Body of pancreas (tissue), 4 donors: ENCODE measurements at regions not wholly inside any gene's neighbourhood (a gene's known extent, or its start where the extent isn't known, plus 50 kb on each side); places are given as distances from the start of the nearest gene placed in this dataset.

Experiments
- POLR2A ChIP-seq, 3 donors: fragments of 450-650 bp; IDR thresholded peaks; one replicate each; pipeline ENCODE4 v1.6.1; 2016; ENCODE audit warnings: antibody characterized with exemption in 3 of 3, mild to moderate bottlenecking in 2 of 3
- TF ChIP-seq, protein P1 (sequence below), 7 experiments: fragments of 450-650 bp in 4 of 7; fragments of 200-600 bp in 3 of 7; sonication (generic) in 3 of 7; IDR thresholded peaks; one replicate each; pipeline ENCODE4 v1.5.1; 2016 to 2019; ENCODE audit warnings: antibody characterized with exemption in 7 of 7

DNA sequence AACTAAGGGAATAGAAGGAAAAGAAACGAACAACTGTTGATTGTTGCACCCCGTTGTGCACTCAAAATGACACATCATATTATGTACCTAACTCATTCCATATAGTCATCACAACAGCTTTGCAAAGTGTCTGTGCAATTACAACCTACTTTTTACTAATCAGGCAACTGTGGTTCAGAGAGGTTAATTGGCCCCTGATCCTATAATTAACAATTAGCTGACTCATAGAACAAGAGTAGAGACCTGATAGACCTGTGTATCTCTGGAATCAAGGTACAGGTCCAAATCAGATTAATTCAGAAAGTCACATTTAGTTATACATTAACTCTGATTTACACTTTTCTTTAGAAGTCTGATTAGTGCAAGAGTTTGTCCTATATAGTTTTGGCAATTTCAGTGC, 122.5 kb upstream of the CDK13 start:
- TF ChIP-seq, protein P1, sequence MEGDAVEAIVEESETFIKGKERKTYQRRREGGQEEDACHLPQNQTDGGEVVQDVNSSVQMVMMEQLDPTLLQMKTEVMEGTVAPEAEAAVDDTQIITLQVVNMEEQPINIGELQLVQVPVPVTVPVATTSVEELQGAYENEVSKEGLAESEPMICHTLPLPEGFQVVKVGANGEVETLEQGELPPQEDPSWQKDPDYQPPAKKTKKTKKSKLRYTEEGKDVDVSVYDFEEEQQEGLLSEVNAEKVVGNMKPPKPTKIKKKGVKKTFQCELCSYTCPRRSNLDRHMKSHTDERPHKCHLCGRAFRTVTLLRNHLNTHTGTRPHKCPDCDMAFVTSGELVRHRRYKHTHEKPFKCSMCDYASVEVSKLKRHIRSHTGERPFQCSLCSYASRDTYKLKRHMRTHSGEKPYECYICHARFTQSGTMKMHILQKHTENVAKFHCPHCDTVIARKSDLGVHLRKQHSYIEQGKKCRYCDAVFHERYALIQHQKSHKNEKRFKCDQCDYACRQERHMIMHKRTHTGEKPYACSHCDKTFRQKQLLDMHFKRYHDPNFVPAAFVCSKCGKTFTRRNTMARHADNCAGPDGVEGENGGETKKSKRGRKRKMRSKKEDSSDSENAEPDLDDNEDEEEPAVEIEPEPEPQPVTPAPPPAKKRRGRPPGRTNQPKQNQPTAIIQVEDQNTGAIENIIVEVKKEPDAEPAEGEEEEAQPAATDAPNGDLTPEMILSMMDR (IDR thresholded peaks at IDR 0.05) = no peak
- TF ChIP-seq POLR2A (IDR thresholded peaks at IDR 0.05) = no peak
